MM.1S (cell line): ENCODE measurements at regions not wholly inside any gene's neighbourhood (a gene's known extent, or its start where the extent isn't known, plus 50 kb on each side); places are given as distances from the start of the nearest gene placed in this dataset.

Experiments used
- DNase-seq: peaks from one replicate; pipeline ENCODE4 v3.0.0-alpha.2; 2015
- H2AFZ ChIP-seq: fragments of 300-600 bp; sonication (generic); 2 replicates; pipeline ENCODE4 v1.6.0; 2016; ENCODE audit warnings: antibody characterized with exemption, low read length
- H3F3A ChIP-seq: fragments of 300-600 bp; sonication (generic); 2 replicates; pipeline ENCODE4 v1.6.1; 2016; ENCODE audit warnings: mild to moderate bottlenecking, antibody characterized with exemption, low read length, moderate library complexity, mixed read lengths; ENCODE audit not compliant: insufficient read depth
- H3K27ac ChIP-seq: fragments of 300-600 bp; sonication (generic); 2 replicates; pipeline ENCODE4 v1.5.1; 2016; ENCODE audit warnings: mild to moderate bottlenecking, low read length
- H3K27me3 ChIP-seq: fragments of 300-600 bp; sonication (generic); replicated peaks from 2 replicates; pipeline ENCODE4 v1.6.0; 2016; ENCODE audit warnings: low read length; ENCODE audit not compliant: insufficient read depth
- H3K36me3 ChIP-seq: fragments of 300-600 bp; sonication (generic); replicated peaks from 2 replicates; pipeline ENCODE4 v1.6.1; 2016; ENCODE audit warnings: mild to moderate bottlenecking, low read length, mixed read lengths; ENCODE audit not compliant: insufficient read depth
- H3K4me1 ChIP-seq: fragments of 300-600 bp; sonication (generic); 2 replicates; pipeline ENCODE4 v1.6.1; 2016; ENCODE audit warnings: low read length, mixed read lengths
- H3K4me2 ChIP-seq: fragments of 300-600 bp; sonication (generic); 2 replicates; pipeline ENCODE4 v1.6.0; 2016; ENCODE audit warnings: low read depth, low read length
- H3K4me3 ChIP-seq: fragments of 300-600 bp; sonication (generic); 2 replicates; pipeline ENCODE4 v1.5.1; 2016; ENCODE audit warnings: low read length, mixed read lengths
- H3K79me2 ChIP-seq: fragments of 300-600 bp; sonication (generic); 2 replicates; pipeline ENCODE4 v1.6.1; 2016; ENCODE audit warnings: mixed run types, low read length, mixed read lengths
- H3K9ac ChIP-seq: fragments of 300-600 bp; sonication (generic); 2 replicates; pipeline ENCODE4 v1.6.1; 2016; ENCODE audit warnings: low read length, mixed read lengths
- H3K9me2 ChIP-seq: fragments of 300-600 bp; sonication (generic); replicated peaks from 2 replicates; pipeline ENCODE4 v1.6.1; 2016; ENCODE audit warnings: mild to moderate bottlenecking, low read length, mixed read lengths; ENCODE audit not compliant: insufficient read depth
- H3K9me3 ChIP-seq: fragments of 300-600 bp; sonication (generic); replicated peaks from 2 replicates; pipeline ENCODE4 v1.6.1; 2016; ENCODE audit warnings: mild to moderate bottlenecking, low read length, mixed read lengths; ENCODE audit not compliant: insufficient read depth
- H4K20me1 ChIP-seq: fragments of 300-600 bp; sonication (generic); 2 replicates; pipeline ENCODE4 v1.6.1; 2016; ENCODE audit warnings: mild to moderate bottlenecking, low read length, moderate library complexity, mixed read lengths; ENCODE audit not compliant: insufficient read depth
- CTCF ChIP-seq: fragments of 300-600 bp; sonication (generic); IDR thresholded peaks from 2 replicates; pipeline ENCODE4 v1.5.1; 2016; ENCODE audit warnings: antibody characterized with exemption, low read length, mixed read lengths
- EZH2 ChIP-seq: fragments of 300-600 bp; sonication (generic); optimal IDR thresholded peaks from 2 replicates; pipeline ENCODE3; 2017; ENCODE audit warnings: low read depth, mild to moderate bottlenecking, antibody characterized with exemption, low read length, mixed read lengths
- EZH2phosphoT487 ChIP-seq: fragments of 300-600 bp; sonication (generic); IDR thresholded peaks from 2 replicates; pipeline ENCODE4 v1.6.1; 2018; ENCODE audit warnings: antibody characterized with exemption, low read length

- TF ChIP-seq CTCF, result no peak
- no peak for TF ChIP-seq EZH2phosphoT487
- no peak for TF ChIP-seq EZH2
- H3K9me2 ChIP-seq, result no peaks in the 10 kb centered on the region
- no peak overlapping the region for H3K9ac ChIP-seq
- no peaks in the 10 kb centered on the region for H3K9me3 ChIP-seq
- no peaks in the 10 kb centered on the region for H3K27me3 ChIP-seq
- no peak for DNase-seq
- H3K27ac ChIP-seq, result no peak overlapping the region
- H3K79me2 ChIP-seq, result no peaks in the 10 kb centered on the region
- no peak overlapping the region for H3K4me2 ChIP-seq
- H4K20me1 ChIP-seq, result no peaks in the 10 kb centered on the region
- H3K36me3 ChIP-seq, result no peaks in the 10 kb centered on the region
- H3F3A ChIP-seq, result no peaks in the 10 kb centered on the region
- no peak overlapping the region for H2AFZ ChIP-seq
- no peak overlapping the region for H3K4me3 ChIP-seq
- no peaks in the 10 kb centered on the region for H3K4me1 ChIP-seq
These were observed 62.0 kb upstream of the TENT5A start for GRCh38 chr6:81814370-81815076.

DNA sequence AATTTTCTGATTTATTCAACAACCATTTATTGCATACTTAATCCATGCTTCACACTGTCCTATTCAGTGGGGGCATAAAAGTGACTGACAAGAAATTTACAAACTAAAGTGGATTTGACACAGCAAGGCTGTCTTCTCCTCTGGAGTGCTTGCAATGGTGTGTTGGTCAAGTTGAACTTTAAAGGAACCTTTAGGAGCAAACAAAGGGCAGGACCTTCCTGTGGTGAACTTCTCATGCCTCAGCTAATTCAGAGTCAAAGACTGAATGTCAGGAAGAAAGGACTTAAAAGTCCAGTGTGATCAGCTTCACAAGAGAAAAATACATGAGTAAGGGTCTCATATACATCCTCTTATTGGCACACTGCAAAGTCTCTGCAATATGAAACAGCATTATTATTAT is 60.8 kb upstream of the TENT5A start:
- H2AFZ ChIP-seq, result no peak overlapping the region
- H4K20me1 ChIP-seq, result no peaks in the 10 kb centered on the region
- no peaks in the 10 kb centered on the region for H3F3A ChIP-seq
- no peak for TF ChIP-seq EZH2
- no peak overlapping the region for H3K27ac ChIP-seq
- no peak overlapping the region for H3K4me3 ChIP-seq
- no peaks in the 10 kb centered on the region for H3K79me2 ChIP-seq
- no peaks in the 10 kb centered on the region for H3K27me3 ChIP-seq
- no peaks in the 10 kb centered on the region for H3K4me1 ChIP-seq
- H3K36me3 ChIP-seq, result no peaks in the 10 kb centered on the region
- no peak for DNase-seq
- no peak overlapping the region for H3K4me2 ChIP-seq
- H3K9me3 ChIP-seq, result no peaks in the 10 kb centered on the region
- H3K9ac ChIP-seq, result no peak overlapping the region
- no peaks in the 10 kb centered on the region for H3K9me2 ChIP-seq

DNA sequence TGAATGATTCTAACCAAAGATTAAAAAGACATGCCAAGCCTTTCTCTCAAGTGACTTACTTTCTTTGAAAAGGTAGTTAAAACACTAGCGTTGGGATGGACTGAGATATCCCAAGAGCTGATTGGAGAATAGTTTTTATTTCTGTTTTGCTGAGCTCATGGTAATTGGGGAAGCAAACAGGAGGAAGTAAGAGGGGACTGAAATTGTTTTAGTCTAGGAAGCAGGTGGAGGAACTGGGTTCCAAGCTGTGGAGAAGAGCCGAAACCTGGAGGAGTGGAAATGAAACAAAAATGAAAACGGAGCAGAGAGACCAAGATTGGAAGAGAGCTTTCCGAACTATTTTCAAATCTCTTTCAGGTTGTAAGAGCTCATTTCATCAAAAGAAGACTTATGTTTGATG is 59.9 kb upstream of the TENT5A start:
- Histone ChIP-seq H3K79me2 (no peaks in the 10 kb centered on the region), H3K4me2 (no peak overlapping the region), H2AFZ (no peak overlapping the region), H3K27ac (no peak overlapping the region), H3K9me3 (no peaks in the 10 kb centered on the region), H3K27me3 (no peaks in the 10 kb centered on the region), H4K20me1 (no peaks in the 10 kb centered on the region), H3K36me3 (no peaks in the 10 kb centered on the region), H3F3A (no peaks in the 10 kb centered on the region), H3K4me3 (no peak overlapping the region), H3K4me1 (no peaks in the 10 kb centered on the region), H3K9ac (no peak overlapping the region), H3K9me2 (no peaks in the 10 kb centered on the region)
- TF ChIP-seq EZH2 (no peak), CTCF (no peak), EZH2phosphoT487 (no peak)
- no peak for DNase-seq

DNA sequence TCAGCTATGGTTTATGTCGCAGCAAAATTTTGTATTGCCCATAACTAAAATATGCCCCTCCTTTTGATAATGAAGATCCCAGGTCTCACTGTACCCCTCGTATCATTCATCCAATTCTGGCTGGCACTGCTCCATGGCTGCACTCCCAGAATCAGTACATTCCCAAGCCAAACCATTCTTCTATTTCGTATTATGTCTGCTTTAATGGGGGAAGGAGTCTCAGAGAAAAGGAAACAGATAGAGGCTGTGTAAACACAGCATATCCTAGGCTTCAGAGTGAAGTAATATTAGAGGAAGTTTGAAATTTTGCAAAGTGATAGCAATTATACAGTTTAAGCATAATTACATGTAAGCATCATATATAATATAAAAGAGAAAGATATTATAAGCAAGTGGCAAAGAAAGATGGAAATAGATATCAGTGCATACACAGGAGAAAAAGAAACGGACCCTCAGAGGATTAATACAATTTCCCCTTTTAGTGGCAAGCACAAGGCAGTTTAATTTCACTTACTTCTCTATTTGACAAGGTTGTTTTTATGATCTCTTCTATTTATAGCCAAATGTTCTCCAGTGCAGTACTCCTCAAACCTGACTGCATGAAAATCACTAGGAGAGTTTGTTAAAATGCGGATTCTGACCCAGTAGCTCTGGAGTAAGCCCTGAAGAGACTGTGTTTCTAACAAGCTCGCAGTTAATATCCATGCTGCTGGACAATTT is 56.5 kb upstream of the TENT5A start:
- no peaks in the 10 kb centered on the region for H3K4me1 ChIP-seq
- no peaks in the 10 kb centered on the region for H3F3A ChIP-seq
- H3K27ac ChIP-seq, result no peak overlapping the region
- no peaks in the 10 kb centered on the region for H4K20me1 ChIP-seq
- H3K27me3 ChIP-seq, result no peaks in the 10 kb centered on the region
- H3K79me2 ChIP-seq, result no peaks in the 10 kb centered on the region
- no peak for DNase-seq
- H3K9me2 ChIP-seq, result no peaks in the 10 kb centered on the region
- no peak for TF ChIP-seq CTCF
- TF ChIP-seq EZH2phosphoT487, result no peak
- TF ChIP-seq EZH2, result no peak
- no peak overlapping the region for H3K4me3 ChIP-seq
- H2AFZ ChIP-seq, result no peak overlapping the region
- H3K9ac ChIP-seq, result no peak overlapping the region
- H3K9me3 ChIP-seq, result no peaks in the 10 kb centered on the region
- H3K4me2 ChIP-seq, result no peak overlapping the region
- H3K36me3 ChIP-seq, result no peaks in the 10 kb centered on the region
